ENCODE measurements at regions not wholly inside any gene's neighbourhood (a gene's known extent, or its start where the extent isn't known, plus 50 kb on each side); places are given as distances from the start of the nearest gene placed in this dataset.
A peak's percentile ranks its signal among the peaks of the same experiment; 100 is the strongest.

DNA sequence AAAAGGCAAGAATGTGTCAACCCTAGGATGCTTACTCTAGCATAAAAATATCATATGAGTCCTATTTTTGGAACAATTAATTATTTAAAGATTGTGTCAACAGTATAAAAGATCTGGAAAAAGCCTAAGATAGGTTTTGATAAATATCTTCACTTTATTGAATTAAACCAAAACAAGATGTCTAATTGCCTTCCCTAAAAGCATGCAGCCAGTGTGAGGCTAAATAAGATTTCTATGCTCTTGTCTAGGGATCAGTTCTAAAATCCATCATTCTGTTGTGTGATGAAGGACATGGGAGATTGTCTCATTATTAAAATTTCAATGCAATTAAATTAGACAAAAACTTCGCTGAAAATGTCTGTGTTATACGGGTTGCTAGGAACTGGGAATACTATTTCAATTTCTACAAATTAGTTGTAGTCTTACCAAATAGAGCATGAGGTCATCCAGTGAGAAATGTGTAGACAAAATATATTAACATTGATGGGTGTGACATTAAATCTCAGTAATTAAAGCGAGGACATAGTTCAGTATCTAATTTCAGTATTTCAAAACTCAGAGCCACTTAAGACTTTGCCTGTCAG is 535.6 kb upstream of the FSIP2 start:
- intact Hi-C loops (cut with DNase I): no loop called here
- Histone ChIP-seq H3K27me3 (no peaks in the 10 kb centered on the region), H3K9me3 (no peaks in the 10 kb centered on the region), H3K36me3 (no peaks in the 10 kb centered on the region), H3K4me1 (no peaks in the 10 kb centered on the region), H3K27ac (no peak overlapping the region), H3K4me3 (no peak overlapping the region)
- no peak for ATAC-seq
- TF ChIP-seq POLR2A (IDR thresholded peaks at IDR 0.05): no peak
- TF ChIP-seq, protein P1, sequence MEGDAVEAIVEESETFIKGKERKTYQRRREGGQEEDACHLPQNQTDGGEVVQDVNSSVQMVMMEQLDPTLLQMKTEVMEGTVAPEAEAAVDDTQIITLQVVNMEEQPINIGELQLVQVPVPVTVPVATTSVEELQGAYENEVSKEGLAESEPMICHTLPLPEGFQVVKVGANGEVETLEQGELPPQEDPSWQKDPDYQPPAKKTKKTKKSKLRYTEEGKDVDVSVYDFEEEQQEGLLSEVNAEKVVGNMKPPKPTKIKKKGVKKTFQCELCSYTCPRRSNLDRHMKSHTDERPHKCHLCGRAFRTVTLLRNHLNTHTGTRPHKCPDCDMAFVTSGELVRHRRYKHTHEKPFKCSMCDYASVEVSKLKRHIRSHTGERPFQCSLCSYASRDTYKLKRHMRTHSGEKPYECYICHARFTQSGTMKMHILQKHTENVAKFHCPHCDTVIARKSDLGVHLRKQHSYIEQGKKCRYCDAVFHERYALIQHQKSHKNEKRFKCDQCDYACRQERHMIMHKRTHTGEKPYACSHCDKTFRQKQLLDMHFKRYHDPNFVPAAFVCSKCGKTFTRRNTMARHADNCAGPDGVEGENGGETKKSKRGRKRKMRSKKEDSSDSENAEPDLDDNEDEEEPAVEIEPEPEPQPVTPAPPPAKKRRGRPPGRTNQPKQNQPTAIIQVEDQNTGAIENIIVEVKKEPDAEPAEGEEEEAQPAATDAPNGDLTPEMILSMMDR (IDR thresholded peaks at IDR 0.05): no peak
- DNase-seq: no peak
- 50 to 59% (median 52%) methylated on average over 3 of the region's 3 CpGs for WGBS, 4 donors

DNA sequence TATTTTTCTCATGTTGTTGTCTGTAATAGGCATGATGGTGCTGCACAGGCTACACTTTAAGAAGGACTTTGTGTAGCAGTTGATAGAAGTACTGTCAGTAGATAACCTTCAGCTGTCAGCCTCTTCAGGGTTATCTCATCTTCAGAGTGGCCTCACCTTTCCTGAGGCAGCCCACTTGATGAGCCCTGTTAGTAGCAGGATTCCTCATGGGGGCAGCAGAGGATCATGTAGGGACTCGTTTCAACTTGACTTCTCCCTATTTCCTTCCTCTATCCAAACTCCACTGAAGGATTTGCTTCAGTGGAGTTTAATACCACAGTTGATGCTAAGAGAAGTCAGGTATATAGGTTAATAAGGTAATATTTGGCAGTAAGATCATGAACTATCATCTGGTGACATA is 530.3 kb upstream of the FSIP2 start:
- H3K4me3 ChIP-seq: no peak overlapping the region
- no peaks in the 10 kb centered on the region for H3K9me3 ChIP-seq
- H3K27ac ChIP-seq: no peak overlapping the region
- no peaks in the 10 kb centered on the region for H3K4me1 ChIP-seq
- WGBS, 4 donors: 0 to 10% (median 3%) methylated on average over 1 of the region's 1 CpG
- DNase-seq (no peak), ATAC-seq (no peak)
- no peak for TF ChIP-seq POLR2A (IDR thresholded peaks at IDR 0.05)
- TF ChIP-seq, protein P1 (IDR thresholded peaks at IDR 0.05): peak in 5 of 12 donors; percentile 5 to 36 (median 15)
- H3K27me3 ChIP-seq: no peaks in the 10 kb centered on the region
- H3K36me3 ChIP-seq: no peaks in the 10 kb centered on the region
- intact Hi-C loops (cut with DNase I): no loop called here

DNA sequence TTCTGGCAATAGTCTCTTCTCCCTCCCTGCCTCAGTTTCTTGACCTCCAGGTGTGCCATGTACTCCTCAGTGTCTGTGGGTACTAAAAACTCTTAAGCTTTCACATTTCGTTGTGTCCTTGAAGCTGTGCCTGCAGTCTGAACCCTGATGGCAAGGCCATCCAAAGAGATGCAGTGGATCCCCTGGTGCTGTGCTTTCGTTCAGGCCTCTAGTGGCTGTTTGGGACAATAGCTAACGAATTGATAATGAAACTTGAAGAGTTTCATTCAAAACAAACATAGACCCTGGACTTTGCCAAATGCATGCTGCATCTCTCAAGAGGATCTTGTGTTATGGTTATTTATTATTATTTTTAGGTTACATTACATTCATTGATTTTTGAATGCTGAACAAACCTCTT is 523.1 kb upstream of the FSIP2 start:
- H3K4me3 ChIP-seq: no peak overlapping the region
- no peak for DNase-seq
- intact Hi-C loops (cut with DNase I): no loop called here
- H3K4me1 ChIP-seq: no peaks in the 10 kb centered on the region
- H3K36me3 ChIP-seq: no peaks in the 10 kb centered on the region
- H3K9me3 ChIP-seq: no peaks in the 10 kb centered on the region
- TF ChIP-seq, protein P1 (IDR thresholded peaks at IDR 0.05): no peak
- 40 to 51% (median 44%) methylated on average over 3 of the region's 3 CpGs for WGBS, 4 donors
- no peak for ATAC-seq
- no peak overlapping the region for H3K27ac ChIP-seq
- H3K27me3 ChIP-seq: no peaks in the 10 kb centered on the region

DNA sequence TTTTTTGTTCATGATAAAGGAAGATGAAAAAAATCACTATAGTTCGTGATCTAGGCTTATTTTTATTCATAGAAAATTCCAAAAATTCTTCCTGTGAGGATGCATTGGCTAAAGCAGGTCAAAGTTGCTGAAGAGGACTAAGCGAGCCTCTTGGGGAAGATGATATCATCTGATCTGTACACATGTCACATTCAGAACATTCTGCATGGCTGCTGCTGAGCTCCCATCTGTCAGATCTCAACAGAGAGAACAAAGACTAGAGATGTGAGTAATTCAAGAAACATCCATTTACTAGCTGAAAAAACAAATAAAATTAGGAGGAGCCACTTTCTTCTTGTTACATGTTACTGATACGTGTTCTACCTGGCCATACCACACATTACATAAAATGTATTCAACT is 518.6 kb upstream of the FSIP2 start:
- Histone ChIP-seq H3K4me1 (no peaks in the 10 kb centered on the region), H3K27ac (no peak overlapping the region), H3K36me3 (no peaks in the 10 kb centered on the region), H3K9me3 (no peaks in the 10 kb centered on the region), H3K27me3 (no peaks in the 10 kb centered on the region), H3K4me3 (no peak overlapping the region)
- 57 to 71% (median 58%) methylated on average over 3 of the region's 3 CpGs for WGBS, 4 donors
- DNase-seq (no peak), ATAC-seq (no peak)
- intact Hi-C loops (cut with DNase I): no loop called here
- TF ChIP-seq POLR2A (IDR thresholded peaks at IDR 0.05): no peak
- TF ChIP-seq, protein P1 (IDR thresholded peaks at IDR 0.05): no peak
